WTC11 (cell line): ENCODE measurements at regions not wholly inside any gene's neighbourhood (a gene's known extent, or its start where the extent isn't known, plus 50 kb on each side); places are given as distances from the start of the nearest gene placed in this dataset.

Source experiments
- ATAC-seq: fragments of 200-7000 bp; cut with Tn5 transposase; 2 replicates; pipeline ENCODE4 v1.10.0; 2021; ENCODE audit warnings: mild to moderate bottlenecking, moderate library complexity
- CTCF ChIA-PET: fragments of 300-600 bp; sonication (Branson Sonifier 250); formaldehyde crosslinking; loops from one replicate; lab custom pipeline; 2021; ENCODE audit warnings: antibody characterized with exemption; lab: Charles Lee
- POLR2A ChIA-PET: fragments of 350-600 bp; sonication (Branson Sonifier 250); formaldehyde crosslinking; loops from one replicate; lab custom pipeline; 2021; ENCODE audit warnings: antibody characterized with exemption; lab: Charles Lee
- DNase-seq: peaks from one replicate; pipeline ENCODE4 v3.0.0; 2021; ENCODE audit warnings: low spot score
- H3K27ac Mint-ChIP-seq: 2 replicates; pipeline ENCODE4 v1.8.0; 2021; ENCODE audit warnings: mixed read lengths
- H3K27me3 Mint-ChIP-seq: 2 replicates; pipeline ENCODE4 v1.8.0; 2021; ENCODE audit warnings: low read depth, mild to moderate bottlenecking, moderate library complexity, mixed read lengths
- H3K36me3 Mint-ChIP-seq: 2 replicates; pipeline ENCODE4 v1.8.0; 2021; ENCODE audit warnings: mixed read lengths
- H3K4me1 Mint-ChIP-seq: 2 replicates; pipeline ENCODE4 v1.8.0; 2022; ENCODE audit warnings: mixed read lengths
- H3K4me3 Mint-ChIP-seq: 2 replicates; pipeline ENCODE4 v1.8.0; 2021; ENCODE audit warnings: mild to moderate bottlenecking, moderate library complexity, mixed read lengths
- H3K9me3 Mint-ChIP-seq: 2 replicates; pipeline ENCODE4 v1.8.0; 2021; ENCODE audit warnings: mixed read lengths
- CBFB ChIP-seq: sonication (generic); formaldehyde crosslinking; IDR thresholded peaks from 2 replicates; pipeline ENCODE4 v1.8.1; 2022; ENCODE audit warnings: mild to moderate bottlenecking, low read depth, missing genetic modification reagents
- CDX4 ChIP-seq: fragments of 250-450 bp; sonication (Bioruptor Pico); IDR thresholded peaks from 2 replicates; pipeline ENCODE4 v1.9.0; 2021; ENCODE audit warnings: moderate library complexity, mild to moderate bottlenecking, inconsistent platforms, borderline replicate concordance
- ERG ChIP-seq: fragments of 250-450 bp; sonication (Bioruptor Pico); IDR thresholded peaks from 2 replicates; pipeline ENCODE4 v1.8.0; 2021; ENCODE audit warnings: mild to moderate bottlenecking
- FOXP1 ChIP-seq: sonication (generic); formaldehyde crosslinking; IDR thresholded peaks from 2 replicates; pipeline ENCODE4 v1.8.0; 2022; ENCODE audit warnings: missing genetic modification reagents, mild to moderate bottlenecking, moderate library complexity, borderline replicate concordance
- HMGXB4 ChIP-seq: sonication (generic); formaldehyde crosslinking; IDR thresholded peaks from 2 replicates; pipeline ENCODE4 v1.8.1; 2023; ENCODE audit warnings: mild to moderate bottlenecking, moderate library complexity, missing genetic modification reagents
- KAT7 ChIP-seq: sonication (generic); formaldehyde crosslinking; IDR thresholded peaks from 2 replicates; pipeline ENCODE4 v1.8.1; 2023; ENCODE audit warnings: missing genetic modification reagents, mild to moderate bottlenecking, borderline replicate concordance
- MLX ChIP-seq: sonication (generic); formaldehyde crosslinking; IDR thresholded peaks from 2 replicates; pipeline ENCODE4 v1.8.1; 2023; ENCODE audit warnings: mild to moderate bottlenecking, missing genetic modification reagents, moderate library complexity
- MXD4 ChIP-seq: fragments of 250-450 bp; sonication (Bioruptor Pico); IDR thresholded peaks from 2 replicates; pipeline ENCODE4 v1.8.0; 2021; ENCODE audit warnings: mild to moderate bottlenecking, moderate library complexity, borderline replicate concordance
- NFATC4 ChIP-seq: fragments of 250-450 bp; sonication (Bioruptor Pico); IDR thresholded peaks from 2 replicates; pipeline ENCODE4 v1.9.0; 2021; ENCODE audit warnings: mild to moderate bottlenecking
- NFE2L1 ChIP-seq: sonication (generic); formaldehyde crosslinking; IDR thresholded peaks from 2 replicates; pipeline ENCODE4 v1.8.1; 2023; ENCODE audit warnings: missing genetic modification reagents
- PREB ChIP-seq: sonication (generic); formaldehyde crosslinking; IDR thresholded peaks from 2 replicates; pipeline ENCODE4 v1.8.1; 2022; ENCODE audit warnings: mild to moderate bottlenecking, missing genetic modification reagents, moderate library complexity, borderline replicate concordance
- RELA ChIP-seq: sonication (generic); formaldehyde crosslinking; IDR thresholded peaks from 2 replicates; pipeline ENCODE4 v1.8.1; 2022; ENCODE audit warnings: missing genetic modification reagents, mild to moderate bottlenecking, borderline replicate concordance
- SOX15 ChIP-seq: fragments of 250-450 bp; sonication (Bioruptor Pico); IDR thresholded peaks from 2 replicates; pipeline ENCODE4 v1.9.0; 2021; ENCODE audit warnings: mild to moderate bottlenecking
- ZBTB43 ChIP-seq: sonication (generic); formaldehyde crosslinking; IDR thresholded peaks from 2 replicates; pipeline ENCODE4 v1.8.1; 2023; ENCODE audit warnings: mild to moderate bottlenecking, missing genetic modification reagents
- ZMAT4 ChIP-seq: fragments of 250-450 bp; sonication (Bioruptor Pico); IDR thresholded peaks from 2 replicates; pipeline ENCODE4 v1.9.0; 2021; ENCODE audit warnings: mild to moderate bottlenecking
- ZNF317 ChIP-seq: sonication (generic); formaldehyde crosslinking; IDR thresholded peaks from 2 replicates; pipeline ENCODE4 v1.8.1; 2023; ENCODE audit warnings: low read depth, mild to moderate bottlenecking, moderate library complexity, missing genetic modification reagents, borderline replicate concordance
- ZNF423 ChIP-seq: fragments of 250-450 bp; sonication (Bioruptor Pico); IDR thresholded peaks from 2 replicates; pipeline ENCODE4 v2.1.2; 2022; ENCODE audit warnings: mild to moderate bottlenecking, moderate library complexity

GRCh38 chr10:125554016-125554703 lies 128.8 kb downstream of the TEX36 start (continued):
- TF ChIP-seq CDX4 (CRISPR knock-in tag) (no peak), ZBTB43 (CRISPR knock-in tag) (no peak), NFE2L1 (CRISPR knock-in tag) (no peak), KAT7 (CRISPR knock-in tag) (no peak), PREB (CRISPR knock-in tag) (no peak), ZMAT4 (CRISPR knock-in tag) (no peak), FOXP1 (CRISPR knock-in tag) (no peak)
- TF ChIP-seq, all 79 proteins: peak for 0

- ChIA-PET POLR2A (no interaction called here), CTCF (no interaction called here)
- DNase-seq (no peak), ATAC-seq (no peak)
- Mint-ChIP-seq H3K4me3 (no peak overlapping the region), H3K27me3 (peaks cover 5% of the 10 kb centered on the region), H3K4me1 (peaks cover 11% of the 10 kb centered on the region), H3K27ac (no peak overlapping the region), H3K9me3 (peaks cover 18% of the 10 kb centered on the region), H3K36me3 (no peaks in the 10 kb centered on the region)
- TF ChIP-seq NFATC4 (no peak), MXD4 (no peak)
Measured at GRCh38 chr10:125553091-125553490, 129.9 kb downstream of the TEX36 start.

- ATAC-seq (no peak), DNase-seq (no peak)
- CTCF ChIA-PET: no interaction called here
- H3K27ac Mint-ChIP-seq: no peak overlapping the region
- no peak for TF ChIP-seq NFE2L1 (CRISPR knock-in tag)
- TF ChIP-seq ZNF423 (CRISPR knock-in tag): no peak
- TF ChIP-seq RELA (CRISPR knock-in tag): no peak
- TF ChIP-seq HMGXB4: no peak
- TF ChIP-seq MLX (CRISPR knock-in tag): no peak
- no peak for TF ChIP-seq KAT7 (CRISPR knock-in tag)
- TF ChIP-seq CBFB (CRISPR knock-in tag): no peak
- TF ChIP-seq ERG (CRISPR knock-in tag): no peak
- TF ChIP-seq ZNF317 (CRISPR knock-in tag): no peak
- TF ChIP-seq SOX15 (CRISPR knock-in tag): no peak
- TF ChIP-seq, all 79 proteins: peak for 0
- peaks cover 18% of the 10 kb centered on the region for H3K9me3 Mint-ChIP-seq
- H3K27me3 Mint-ChIP-seq: peaks cover 5% of the 10 kb centered on the region
- peaks cover 15% of the 10 kb centered on the region for H3K4me1 Mint-ChIP-seq
- POLR2A ChIA-PET: no interaction called here
- no peak overlapping the region for H3K4me3 Mint-ChIP-seq
- H3K36me3 Mint-ChIP-seq: no peaks in the 10 kb centered on the region
Measured at GRCh38 chr10:125551247-125551646, 131.7 kb downstream of the TEX36 start.
